KBM-7 (cell line): ENCODE measurements at regions not wholly inside any gene's neighbourhood (a gene's known extent, or its start where the extent isn't known, plus 50 kb on each side); places are given as distances from the start of the nearest gene placed in this dataset.

Source experiments
- DNase-seq: peaks from one replicate; pipeline ENCODE4 v3.0.0-alpha.2; 2015
- in situ Hi-C: fragments of 300-500 bp; cut with MboI; formaldehyde crosslinking; loops from 2 replicates; pipeline ENCODE4 v1.14.3; 2020; ENCODE audit warnings: low sequenced_read_pairs, low pct_unique_long_range_greater_than_20kb, mixed read lengths

DNA sequence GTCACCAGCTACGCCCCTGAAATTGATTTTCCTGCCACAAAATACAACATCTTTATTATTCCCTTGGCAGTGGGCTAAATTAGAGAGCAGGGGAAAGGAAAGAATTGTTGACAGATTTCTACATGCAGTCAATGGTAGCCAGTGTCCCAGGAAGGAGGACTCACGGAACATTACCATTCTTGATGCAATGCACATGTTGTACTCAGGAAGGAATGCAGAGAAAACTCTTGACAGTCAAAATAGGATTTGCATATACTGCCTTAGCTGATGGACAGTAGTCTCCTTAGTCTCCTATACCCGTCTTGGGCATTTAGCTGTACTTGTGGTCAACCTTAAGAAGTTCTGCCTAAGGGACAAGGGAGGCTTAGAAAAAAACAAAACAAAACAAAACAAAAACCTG, 158.0 kb upstream of the GYPA start:
- no peak for DNase-seq
- in situ Hi-C loops, result no loop called here

DNA sequence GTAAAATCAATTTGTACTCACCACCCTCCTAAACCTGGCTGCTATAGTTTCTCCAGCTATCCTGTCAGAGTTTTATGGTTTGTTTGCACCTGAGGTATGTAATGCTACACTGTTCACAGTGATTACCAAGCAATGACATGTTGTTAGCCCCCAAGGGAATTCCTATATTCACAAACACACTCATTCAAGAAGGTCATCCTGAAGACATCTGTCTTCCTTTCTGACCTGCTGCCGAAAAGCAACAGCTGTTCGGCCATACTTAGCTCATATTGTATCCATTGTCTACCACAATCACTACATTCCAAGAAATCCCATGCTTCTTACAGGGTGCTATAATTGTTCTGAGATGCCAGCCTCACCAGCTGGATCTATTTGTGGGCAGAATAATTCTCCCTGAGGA, 160.1 kb upstream of the GYPA start:
- in situ Hi-C loops, result no loop called here
- no peak for DNase-seq

DNA sequence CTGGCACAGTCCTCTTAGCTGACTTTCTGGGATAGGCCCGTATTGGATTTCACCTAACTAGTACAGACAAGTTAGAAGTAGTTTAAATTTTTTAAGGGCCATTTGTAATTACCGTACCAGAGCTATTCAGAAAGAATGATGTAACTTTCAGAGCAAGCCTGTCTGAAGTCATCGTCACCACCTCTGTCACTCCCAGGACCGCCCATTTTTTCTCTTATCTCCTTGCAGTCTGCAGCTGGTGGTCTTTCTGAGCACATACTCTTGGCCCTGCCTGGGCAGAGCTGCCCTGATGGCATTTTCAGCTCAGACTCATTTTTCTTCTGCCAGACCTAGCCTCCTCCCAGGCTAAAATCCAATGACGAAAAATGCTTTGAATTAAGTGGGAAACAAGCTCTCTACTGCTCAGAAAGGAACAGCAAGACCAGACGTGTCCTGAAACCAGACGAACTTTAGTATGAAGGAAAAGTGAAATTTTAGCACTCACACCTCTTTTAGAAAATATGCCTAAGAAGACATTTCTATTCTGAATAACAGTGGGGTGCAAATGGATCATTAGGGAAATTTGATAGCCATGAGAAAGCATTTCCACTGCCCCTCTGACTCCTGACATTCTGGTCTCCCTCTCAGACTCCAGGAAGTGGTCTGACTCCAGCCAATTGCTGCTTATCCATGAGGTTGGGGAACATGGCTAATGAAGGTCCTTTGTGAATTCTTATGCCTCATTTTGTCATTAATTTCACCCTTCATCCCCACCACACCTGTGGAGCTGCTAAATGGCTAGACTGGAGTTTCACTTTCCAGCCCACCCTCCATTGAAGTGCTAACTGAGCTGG, 162.4 kb upstream of the GYPA start:
- in situ Hi-C loops, result no loop called here
- no peak for DNase-seq

DNA sequence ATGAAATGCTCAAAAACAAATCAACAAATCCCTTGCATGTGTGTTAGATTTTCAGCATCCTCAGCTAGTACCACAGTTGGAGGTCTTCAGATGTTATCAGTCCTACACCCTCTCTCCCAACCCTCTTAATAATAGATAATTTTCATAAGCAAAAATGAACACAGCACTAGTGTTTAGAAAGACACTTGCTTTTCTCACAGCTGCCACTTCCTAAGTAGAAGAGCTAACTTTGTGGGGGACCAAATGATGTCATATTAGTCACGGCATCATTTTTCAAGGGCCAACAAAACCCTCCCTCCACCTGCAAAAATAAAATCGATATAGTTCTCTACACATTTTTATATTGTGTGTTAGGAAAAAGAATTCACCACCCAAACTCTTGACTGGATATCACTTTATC, 163.5 kb upstream of the GYPA start:
- in situ Hi-C loops, result no loop called here
- no peak for DNase-seq

DNA sequence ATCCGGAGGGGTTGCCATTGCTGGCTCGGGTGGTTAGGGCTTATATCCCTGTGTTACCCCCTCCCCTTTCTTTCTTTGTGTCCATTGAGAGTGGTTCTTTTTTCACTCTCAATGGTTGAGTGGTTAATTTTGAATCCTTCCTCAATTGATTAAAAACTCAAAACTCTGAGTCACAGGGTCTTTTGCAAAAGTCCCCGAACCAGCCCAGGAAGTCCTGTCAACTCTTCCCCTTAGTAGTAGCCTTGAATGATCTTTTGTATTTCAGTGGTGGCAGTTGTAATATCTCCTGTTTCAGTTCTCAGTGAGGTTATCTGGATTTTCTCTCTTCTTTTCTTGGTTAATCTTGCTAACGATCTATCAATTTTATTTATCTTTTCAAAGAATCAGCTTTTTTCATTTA, 170.0 kb upstream of the GYPA start:
- DNase-seq, result no peak
- in situ Hi-C loops, result no loop called here

DNA sequence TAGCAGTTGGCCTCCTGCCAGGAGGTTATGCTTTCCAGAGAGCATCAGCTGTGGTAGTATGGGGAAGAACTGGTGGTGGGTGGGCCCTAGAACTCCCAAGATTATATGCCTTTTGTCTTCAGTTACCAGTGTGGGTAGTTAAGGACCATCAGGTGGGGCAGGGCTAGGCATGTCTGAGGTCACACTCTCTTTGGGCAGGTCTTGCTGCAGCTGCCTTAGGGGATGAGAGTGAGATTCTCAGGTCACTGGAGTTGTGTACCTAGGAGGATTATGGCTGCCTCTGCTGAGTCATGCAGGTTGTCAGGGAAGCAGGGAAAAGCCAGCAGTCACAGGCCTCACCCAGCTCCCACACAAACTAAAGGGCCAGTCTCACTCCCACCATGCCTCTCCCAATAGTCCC, 172.9 kb upstream of the GYPA start:
- DNase-seq, result no peak
- in situ Hi-C loops, result no loop called here

DNA sequence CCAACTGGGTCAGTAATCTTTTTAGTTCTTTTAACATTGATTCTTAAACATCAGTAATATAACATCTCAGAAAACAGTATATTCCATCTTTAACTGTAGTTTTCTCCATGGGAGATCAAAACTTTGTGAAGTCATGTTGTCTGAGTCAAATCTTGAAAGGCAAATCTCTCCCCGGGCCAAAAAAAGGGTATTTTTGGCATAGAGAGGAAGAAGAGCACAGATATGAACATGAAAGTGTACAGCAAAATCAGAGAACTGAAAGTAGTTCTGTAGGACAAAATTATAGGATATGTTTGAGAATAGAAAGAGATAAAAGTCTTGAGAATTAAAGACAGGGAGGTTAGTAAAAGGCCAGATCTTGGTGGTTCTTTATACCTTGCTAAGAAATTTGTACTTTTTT, 176.4 kb upstream of the GYPA start:
- DNase-seq, result no peak
- in situ Hi-C loops, result no loop called here

DNA sequence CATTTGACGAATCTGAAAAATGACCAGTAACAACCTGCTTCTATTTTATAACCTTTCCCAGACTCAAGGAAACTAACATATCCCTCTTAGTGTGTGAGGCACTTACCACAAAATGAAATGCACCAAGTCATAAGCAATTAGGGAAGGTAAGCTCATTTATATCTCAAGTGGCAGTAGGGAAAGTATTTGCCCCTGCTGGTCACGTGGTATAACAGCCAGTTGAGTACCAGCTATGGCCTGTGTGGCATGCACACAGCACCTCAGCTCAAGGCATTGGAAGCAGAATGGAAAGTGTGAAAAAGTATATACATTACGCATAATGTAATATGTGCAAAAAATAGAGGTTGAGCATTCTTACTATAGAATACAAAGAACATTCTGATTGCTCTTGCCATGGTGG, 178.3 kb upstream of the GYPA start:
- DNase-seq, result no peak
- in situ Hi-C loops, result no loop called here

DNA sequence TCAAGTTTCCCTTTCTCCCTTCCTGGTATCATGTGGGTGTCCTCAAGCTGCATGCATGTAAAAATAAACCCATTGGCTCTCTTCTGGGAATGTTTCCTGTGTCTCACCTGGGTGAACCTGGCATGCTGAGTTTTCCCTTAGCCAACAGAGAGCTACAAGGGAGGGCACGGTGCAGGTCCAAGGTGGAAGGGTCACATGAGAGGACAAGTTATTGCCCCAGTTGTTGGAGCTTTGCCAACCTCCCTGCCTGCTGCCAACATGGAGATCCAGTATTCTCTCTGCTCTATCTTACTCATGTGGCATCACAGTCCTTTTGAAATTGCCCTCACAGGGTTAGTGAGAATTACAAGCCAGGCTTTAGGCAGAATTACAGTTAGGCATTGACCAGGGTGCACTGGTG, 196.1 kb upstream of the GYPA start:
- no peak for DNase-seq
- in situ Hi-C loops, result no loop called here

DNA sequence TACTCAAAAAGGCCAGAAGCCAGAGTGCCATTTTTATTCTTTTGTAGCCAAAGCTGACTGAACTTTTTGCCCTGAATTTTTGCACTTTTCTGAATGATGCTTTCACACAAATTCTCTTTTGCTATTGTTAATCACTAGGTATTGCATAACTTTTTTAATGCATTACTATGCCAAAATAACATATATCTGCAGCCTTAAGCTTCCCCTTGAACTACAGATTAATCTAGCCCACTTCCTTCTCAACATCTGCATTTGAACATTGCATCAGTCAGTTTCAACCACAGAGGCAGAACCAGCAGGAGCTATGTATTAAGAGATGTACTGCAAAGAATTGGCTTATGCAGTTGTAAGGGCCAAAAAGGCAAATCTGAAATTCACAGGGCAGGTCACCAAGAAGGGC, 197.6 kb upstream of the GYPA start:
- in situ Hi-C loops, result no loop called here
- DNase-seq, result peak; percentile 4

DNA sequence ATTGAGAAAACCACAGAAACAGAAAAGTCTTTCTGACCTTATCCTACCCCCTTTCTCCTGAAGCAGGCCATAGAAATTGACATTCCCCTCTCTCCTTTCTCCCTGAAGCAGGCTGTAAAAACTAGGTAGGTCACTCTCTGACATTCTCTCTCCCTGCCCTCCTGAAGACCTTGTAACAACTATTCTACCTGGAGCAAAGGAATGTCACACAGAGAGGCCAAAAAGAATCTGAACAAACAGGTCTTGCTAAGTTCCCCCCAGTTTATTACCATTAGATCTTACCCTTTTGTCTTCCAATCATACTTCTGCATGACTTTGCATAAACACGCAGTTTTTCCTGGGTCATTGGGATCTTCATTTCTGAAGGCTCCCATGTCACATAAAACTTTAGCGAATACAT, 198.3 kb upstream of the GYPA start:
- DNase-seq, result no peak
- in situ Hi-C loops, result no loop called here

DNA sequence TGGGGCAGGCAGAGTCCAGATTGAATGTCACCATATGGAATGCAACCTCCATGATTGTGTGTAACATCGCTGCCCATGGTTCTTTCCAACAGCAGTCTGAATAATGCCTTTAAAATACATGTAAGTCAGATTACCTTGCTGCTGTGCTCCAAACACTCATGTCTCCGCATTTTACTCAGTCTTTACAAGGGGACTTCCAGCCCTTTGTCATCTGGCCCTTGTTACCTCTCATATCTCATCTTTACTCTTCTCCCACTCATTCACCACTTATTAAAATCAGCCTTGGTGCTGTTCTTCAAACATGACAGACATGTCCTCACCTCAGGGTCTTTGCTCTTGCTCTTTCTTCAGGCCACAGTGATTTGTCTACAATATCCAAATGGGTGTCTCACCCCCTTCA, 200.4 kb upstream of the GYPA start:
- DNase-seq, result no peak
- in situ Hi-C loops, result no loop called here

DNA sequence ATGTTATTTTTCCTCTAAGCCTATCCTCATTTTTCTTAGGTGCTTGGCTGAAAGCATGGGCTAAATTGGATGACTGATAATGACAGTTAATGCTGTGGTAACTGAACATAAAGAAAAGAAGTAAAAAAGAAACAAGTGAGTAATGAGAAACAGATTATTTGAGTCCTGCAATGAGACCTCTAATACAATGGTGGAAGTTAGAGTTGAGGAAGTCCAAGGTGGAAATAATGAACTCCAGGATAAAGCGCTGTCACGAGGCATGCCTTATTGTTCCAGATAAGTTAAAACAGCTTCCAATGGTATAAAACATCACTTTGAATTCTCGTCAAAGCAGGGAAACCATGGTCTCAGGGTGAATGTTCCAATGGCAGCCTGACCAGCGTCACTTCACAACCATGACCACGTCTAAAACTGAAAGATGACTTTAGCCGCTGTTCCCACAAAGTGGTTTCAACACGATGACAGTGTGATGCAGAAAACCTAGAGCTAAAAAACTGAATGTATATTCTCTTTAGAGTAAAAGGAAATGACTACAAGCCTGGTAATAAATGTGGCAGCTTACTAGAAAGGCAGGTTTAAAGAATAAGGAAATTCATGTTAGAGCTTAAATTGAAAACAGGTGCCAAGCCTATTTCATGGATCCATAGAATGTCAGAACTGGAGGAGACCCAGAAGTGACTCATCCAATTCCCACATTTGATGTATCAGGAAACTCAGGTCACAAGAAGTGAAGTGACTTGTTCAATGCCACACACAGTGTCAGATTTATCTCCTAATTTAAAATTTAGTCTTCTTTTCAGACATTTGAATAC, 202.6 kb upstream of the GYPA start:
- no peak for DNase-seq
- in situ Hi-C loops, result no loop called here

DNA sequence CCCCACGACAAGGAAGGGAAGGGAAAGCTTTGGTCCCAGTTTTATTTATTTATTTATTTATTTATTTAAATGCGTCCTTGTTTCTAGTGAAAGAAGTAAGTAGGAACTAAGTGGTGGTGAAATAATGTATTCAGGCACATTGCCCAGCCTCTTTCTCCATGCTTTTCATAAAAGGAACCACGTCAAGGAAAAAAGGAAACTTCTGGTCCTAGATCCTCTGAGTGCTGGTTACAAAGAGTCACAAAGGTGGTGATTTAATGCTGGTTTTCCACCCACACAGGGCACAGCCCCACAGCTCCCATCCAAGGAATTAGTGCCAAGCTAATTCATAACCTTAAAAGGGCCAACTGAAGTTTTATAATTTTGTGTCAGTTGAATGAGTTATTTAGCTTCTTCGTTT, 206.6 kb upstream of the GYPA start:
- in situ Hi-C loops, result no loop called here
- DNase-seq, result no peak

DNA sequence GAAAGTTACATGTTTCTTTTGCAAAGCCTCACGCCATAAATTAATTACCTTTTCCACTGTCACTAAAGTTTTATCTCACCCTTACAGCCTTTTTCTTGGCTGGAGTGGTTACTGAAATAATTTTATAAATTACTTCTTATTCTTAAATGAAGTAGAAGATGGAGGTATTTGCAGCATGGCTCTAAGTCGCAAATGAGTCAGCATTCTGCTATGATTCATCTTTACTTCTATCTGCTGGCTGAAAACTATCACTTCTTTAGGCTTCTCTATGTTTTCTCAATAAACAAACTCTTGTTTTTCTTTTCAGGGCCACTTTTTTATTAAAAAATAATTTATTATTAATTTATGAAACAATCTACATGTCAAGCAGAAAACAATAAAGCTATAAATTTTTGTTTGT, 210.2 kb upstream of the GYPA start:
- no peak for DNase-seq
- in situ Hi-C loops, result no loop called here

DNA sequence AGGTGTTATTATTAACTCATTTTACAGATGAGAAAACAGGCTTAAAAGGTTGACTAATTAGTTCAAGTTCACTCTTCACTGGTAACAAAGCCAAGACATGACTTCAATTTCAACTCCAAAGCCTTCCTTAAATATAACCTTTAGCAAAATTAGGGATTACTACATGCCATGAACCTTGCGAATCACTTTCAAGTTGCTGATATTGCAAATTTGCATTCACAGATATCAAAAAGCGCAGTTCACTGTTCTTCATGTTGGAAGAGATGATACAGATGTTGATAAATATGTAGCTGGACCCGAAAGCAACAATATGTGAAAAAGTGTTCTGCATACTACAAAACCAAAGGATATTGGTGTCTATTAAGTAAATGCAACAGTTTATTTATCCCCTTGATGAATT, 210.8 kb upstream of the GYPA start:
- in situ Hi-C loops, result no loop called here
- DNase-seq, result no peak

DNA sequence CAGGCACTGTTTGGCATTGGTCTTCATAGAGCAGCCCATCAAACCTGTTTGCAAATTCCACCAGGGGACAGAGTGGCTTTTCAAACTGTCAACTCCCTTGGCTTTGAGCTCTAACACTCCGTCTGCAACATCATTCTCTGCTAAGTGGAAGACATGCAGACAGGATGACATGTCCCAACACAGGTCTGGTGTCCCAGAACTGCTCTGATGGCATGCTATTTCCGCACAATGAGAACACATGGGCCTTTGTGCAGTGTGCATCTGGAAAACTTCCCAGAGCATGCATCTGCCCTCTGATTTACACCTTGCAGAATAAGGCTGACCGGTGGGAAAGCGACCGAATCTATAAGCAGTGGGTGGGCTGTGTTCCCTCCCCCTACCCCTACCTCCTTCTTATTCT, 212.8 kb upstream of the GYPA start:
- in situ Hi-C loops, result no loop called here
- DNase-seq, result no peak

DNA sequence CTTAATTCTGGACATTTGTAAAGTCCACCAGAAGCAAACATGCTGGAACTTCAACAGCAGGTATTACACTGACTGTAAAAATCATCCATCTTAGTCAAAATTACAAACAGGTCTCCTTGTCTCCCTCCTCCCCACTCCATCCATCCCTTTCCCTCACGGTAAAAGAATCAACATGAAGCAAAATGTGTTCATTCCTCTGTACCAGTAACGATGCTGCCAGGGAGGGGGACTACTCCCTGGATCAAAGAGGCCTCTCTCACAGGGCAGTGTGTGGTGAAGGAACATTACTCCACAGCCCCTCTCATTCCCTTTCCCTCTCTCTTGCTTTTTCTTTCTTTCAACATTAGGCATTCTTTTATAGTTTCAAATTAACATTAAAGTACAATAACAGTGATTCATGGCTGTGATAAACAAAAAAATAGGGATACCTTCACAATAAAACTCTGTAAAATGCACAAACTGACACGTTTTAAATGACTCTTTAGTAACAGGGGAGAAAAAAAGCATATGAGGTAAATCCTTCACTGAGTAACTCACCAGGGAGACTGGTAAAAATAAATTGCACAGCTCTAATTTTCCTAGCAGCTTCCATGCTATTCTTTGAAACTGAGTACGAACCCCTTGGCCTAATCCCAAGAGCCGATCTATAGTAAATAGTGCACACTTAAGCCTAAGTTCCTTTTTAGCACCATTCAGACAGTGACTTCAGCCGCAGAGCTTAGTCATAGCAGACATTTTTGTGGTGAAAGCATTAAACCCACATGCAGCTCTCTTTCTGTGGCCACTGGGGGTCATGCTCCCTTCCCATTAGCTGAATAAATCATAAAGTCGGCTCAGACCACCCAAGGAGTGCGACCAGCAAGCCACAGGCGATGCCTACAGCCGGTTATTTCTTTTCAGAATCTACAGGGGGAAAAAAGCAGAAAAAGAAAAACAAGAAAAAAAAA, 215.6 kb upstream of the GYPA start:
- peak; percentile 80 for DNase-seq
- in situ Hi-C loops, result no loop called here

DNA sequence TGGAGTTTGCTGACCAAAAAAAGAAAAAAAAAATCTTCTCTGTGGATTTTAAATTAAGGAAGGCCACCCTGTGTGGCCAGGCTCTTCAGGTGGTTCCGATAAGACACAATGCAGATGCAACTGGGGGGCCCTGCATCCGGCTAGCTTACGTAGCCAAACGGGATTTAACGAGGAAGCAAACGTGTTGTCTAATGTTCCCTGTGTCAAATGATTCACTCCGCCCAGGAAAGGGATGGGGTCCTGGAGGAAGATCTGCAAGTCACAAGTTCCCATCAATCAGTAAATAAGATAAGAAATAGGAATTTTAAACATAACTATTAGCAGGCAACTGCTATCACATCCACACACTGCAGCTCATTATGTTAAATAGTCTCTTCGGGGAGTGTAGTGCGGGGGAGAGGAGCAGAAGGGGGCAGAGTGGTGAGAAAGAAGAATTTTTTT, 216.4 kb upstream of the GYPA start:
- in situ Hi-C loops, result no loop called here
- peak; percentile 10 for DNase-seq

DNA sequence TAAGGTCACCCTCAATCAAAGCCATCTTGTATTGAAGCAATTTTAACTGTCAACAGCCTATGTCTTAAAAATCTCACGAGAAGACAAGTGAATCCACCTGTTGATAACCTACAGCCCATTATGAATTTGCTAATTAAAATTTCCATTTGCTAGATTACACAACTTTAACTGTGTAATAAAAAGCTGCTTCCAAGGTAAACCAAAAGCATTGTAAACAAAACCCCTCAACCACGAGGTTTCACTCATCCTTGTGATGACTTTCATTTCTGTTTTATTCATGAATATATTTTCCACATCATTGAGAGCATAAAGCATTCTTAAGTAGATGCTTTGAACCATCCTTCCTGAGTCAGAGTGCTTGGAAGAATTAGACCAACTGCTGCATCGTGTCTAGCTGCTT, 217.5 kb upstream of the GYPA start:
- no peak for DNase-seq
- in situ Hi-C loops, result no loop called here
